SJCRH30 (cell line): ENCODE measurements at regions not wholly inside any gene's neighbourhood (a gene's known extent, or its start where the extent isn't known, plus 50 kb on each side); places are given as distances from the start of the nearest gene placed in this dataset.

Experiments
- DNase-seq, 2 experiments: peaks; one replicate each; pipeline ENCODE4 v3.0.0-alpha.2; 2015 to 2020
- H3K27ac ChIP-seq: fragments of 250-450 bp; sonication (Bioruptor Pico); 2 replicates; pipeline ENCODE4 v1.5.1; 2020; ENCODE audit warnings: mild to moderate bottlenecking, moderate library complexity
- H3K27me3 ChIP-seq: fragments of 250-450 bp; sonication (Bioruptor Pico); 2 replicates; pipeline ENCODE4 v1.5.1; 2020; ENCODE audit warnings: mild to moderate bottlenecking, moderate library complexity
- H3K36me3 ChIP-seq: fragments of 250-450 bp; sonication (Bioruptor Pico); 2 replicates; pipeline ENCODE4 v1.5.1; 2020; ENCODE audit warnings: mild to moderate bottlenecking, moderate library complexity
- H3K4me1 ChIP-seq: fragments of 250-450 bp; sonication (Bioruptor Pico); 2 replicates; pipeline ENCODE4 v1.5.1; 2020; ENCODE audit warnings: mild to moderate bottlenecking, moderate library complexity
- H3K4me3 ChIP-seq: fragments of 250-450 bp; sonication (Bioruptor Pico); 2 replicates; pipeline ENCODE4 v1.5.1; 2020; ENCODE audit warnings: mild to moderate bottlenecking, moderate library complexity
- H3K9me3 ChIP-seq: fragments of 250-450 bp; sonication (Bioruptor Pico); replicated peaks from 2 replicates; pipeline ENCODE4 v1.5.1; 2020; ENCODE audit warnings: mild to moderate bottlenecking, moderate library complexity

GRCh38 chr1:59044535-59045121, 252.3 kb upstream of the FGGY start:
- no peak overlapping the region for H3K27ac ChIP-seq
- no peaks in the 10 kb centered on the region for H3K4me1 ChIP-seq
- H3K36me3 ChIP-seq, result no peaks in the 10 kb centered on the region
- H3K9me3 ChIP-seq, result no peaks in the 10 kb centered on the region
- H3K4me3 ChIP-seq, result no peak overlapping the region
- no peaks in the 10 kb centered on the region for H3K27me3 ChIP-seq
- no peak for DNase-seq

- Histone ChIP-seq H3K9me3 (no peaks in the 10 kb centered on the region), H3K27ac (no peak overlapping the region), H3K4me3 (no peak overlapping the region), H3K36me3 (no peaks in the 10 kb centered on the region), H3K4me1 (no peaks in the 10 kb centered on the region), H3K27me3 (no peaks in the 10 kb centered on the region)
- DNase-seq, result no peak
These were observed 251.8 kb upstream of the FGGY start for GRCh38 chr1:59045137-59045536.

DNA sequence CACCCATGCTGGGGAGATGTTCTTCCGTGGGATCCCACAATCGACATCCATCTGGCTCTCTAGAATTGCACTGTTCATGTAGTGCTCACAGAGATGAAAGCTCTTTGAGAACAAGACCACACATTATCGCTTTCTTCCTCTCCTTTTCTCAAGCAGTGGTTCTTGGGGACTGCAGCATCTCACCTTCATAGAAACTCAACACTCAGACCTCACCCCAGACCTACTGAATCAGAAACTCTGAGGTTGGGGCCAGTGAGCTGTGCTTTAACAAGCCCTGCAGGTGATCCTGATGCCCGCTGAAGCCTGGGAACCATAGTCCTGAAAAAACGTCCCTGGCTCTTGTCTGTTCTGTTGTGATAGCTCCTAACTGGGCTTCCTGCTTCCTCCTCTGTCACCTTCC, 251.3 kb upstream of the FGGY start:
- Histone ChIP-seq H3K4me1 (no peaks in the 10 kb centered on the region), H3K27me3 (no peaks in the 10 kb centered on the region), H3K36me3 (no peaks in the 10 kb centered on the region), H3K4me3 (no peak overlapping the region), H3K9me3 (no peaks in the 10 kb centered on the region), H3K27ac (no peak overlapping the region)
- no peak for DNase-seq

- DNase-seq, result no peak
These were observed 250.8 kb upstream of the FGGY start for GRCh38 chr1:59046134-59046533.

GRCh38 chr1:59046730-59047157, 250.2 kb upstream of the FGGY start:
- H3K4me1 ChIP-seq, result no peaks in the 10 kb centered on the region
- DNase-seq, result no peak
- no peaks in the 10 kb centered on the region for H3K9me3 ChIP-seq
- no peaks in the 10 kb centered on the region for H3K27me3 ChIP-seq
- H3K27ac ChIP-seq, result no peak overlapping the region
- no peaks in the 10 kb centered on the region for H3K36me3 ChIP-seq
- H3K4me3 ChIP-seq, result no peak overlapping the region

More at GRCh38 chr1:59046134-59046533, 250.8 kb upstream of the FGGY start:
- H3K27me3 ChIP-seq, result no peaks in the 10 kb centered on the region
- H3K36me3 ChIP-seq, result no peaks in the 10 kb centered on the region
- H3K9me3 ChIP-seq, result no peaks in the 10 kb centered on the region
- no peak overlapping the region for H3K27ac ChIP-seq
- H3K4me1 ChIP-seq, result no peaks in the 10 kb centered on the region
- H3K4me3 ChIP-seq, result no peak overlapping the region

DNA sequence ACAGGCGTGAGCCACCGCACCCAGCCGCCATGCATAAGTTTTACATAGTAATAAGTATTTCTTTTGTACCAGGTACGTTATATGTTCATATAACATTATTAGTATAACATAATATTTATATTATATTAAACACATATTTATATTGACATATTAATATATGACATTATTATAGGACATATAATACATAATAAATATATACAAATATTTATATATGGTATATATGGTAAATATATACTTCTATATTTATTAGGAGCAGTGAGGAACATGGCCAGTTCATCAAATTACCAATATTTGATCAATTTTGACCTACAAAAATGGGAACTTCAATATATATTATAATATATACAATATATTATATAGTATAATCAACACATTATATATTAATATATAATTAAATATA, 245.9 kb upstream of the FGGY start:
- Histone ChIP-seq H3K9me3 (no peaks in the 10 kb centered on the region), H3K27ac (no peak overlapping the region), H3K4me1 (no peaks in the 10 kb centered on the region; the same call in 1 of the 2 replicates), H3K27me3 (no peaks in the 10 kb centered on the region), H3K4me3 (no peak overlapping the region), H3K36me3 (no peaks in the 10 kb centered on the region)
- DNase-seq, result no peak

DNA sequence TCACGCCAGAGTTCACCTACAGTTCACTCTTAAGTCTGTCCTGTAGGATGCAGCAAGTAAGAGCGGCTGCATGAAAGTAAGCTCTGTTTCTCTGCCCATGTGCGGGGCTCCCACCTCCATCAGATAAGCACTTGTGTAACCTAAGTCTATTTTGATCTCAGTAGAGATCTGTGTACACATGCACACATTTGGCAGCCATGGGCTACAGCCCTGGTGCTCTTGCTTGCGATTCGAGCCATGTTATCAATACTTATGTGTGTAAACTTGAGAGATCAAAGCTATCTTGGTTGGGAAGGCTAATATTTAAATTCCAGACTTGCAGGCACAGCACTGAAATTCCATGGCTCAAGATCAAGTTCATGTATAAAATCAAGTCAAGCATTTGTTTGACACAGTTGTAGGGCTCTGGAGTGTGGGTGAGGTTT, 244.7 kb upstream of the FGGY start:
- Histone ChIP-seq H3K27me3 (no peaks in the 10 kb centered on the region), H3K4me1 (no peaks in the 10 kb centered on the region; the same call in 1 of the 2 replicates), H3K27ac (no peak overlapping the region), H3K9me3 (no peaks in the 10 kb centered on the region), H3K4me3 (no peak overlapping the region), H3K36me3 (no peaks in the 10 kb centered on the region)
- peak in 1 of 2 experiments; percentile 32 for DNase-seq

GRCh38 chr1:59054172-59054571, 242.7 kb upstream of the FGGY start:
- no peak overlapping the region for H3K4me3 ChIP-seq
- H3K9me3 ChIP-seq, result no peaks in the 10 kb centered on the region
- no peak overlapping the region for H3K27ac ChIP-seq
- no peaks in the 10 kb centered on the region for H3K36me3 ChIP-seq
- no peaks in the 10 kb centered on the region for H3K27me3 ChIP-seq
- H3K4me1 ChIP-seq, result no peaks in the 10 kb centered on the region; the same call in 1 of the 2 replicates
- DNase-seq, result no peak

DNA sequence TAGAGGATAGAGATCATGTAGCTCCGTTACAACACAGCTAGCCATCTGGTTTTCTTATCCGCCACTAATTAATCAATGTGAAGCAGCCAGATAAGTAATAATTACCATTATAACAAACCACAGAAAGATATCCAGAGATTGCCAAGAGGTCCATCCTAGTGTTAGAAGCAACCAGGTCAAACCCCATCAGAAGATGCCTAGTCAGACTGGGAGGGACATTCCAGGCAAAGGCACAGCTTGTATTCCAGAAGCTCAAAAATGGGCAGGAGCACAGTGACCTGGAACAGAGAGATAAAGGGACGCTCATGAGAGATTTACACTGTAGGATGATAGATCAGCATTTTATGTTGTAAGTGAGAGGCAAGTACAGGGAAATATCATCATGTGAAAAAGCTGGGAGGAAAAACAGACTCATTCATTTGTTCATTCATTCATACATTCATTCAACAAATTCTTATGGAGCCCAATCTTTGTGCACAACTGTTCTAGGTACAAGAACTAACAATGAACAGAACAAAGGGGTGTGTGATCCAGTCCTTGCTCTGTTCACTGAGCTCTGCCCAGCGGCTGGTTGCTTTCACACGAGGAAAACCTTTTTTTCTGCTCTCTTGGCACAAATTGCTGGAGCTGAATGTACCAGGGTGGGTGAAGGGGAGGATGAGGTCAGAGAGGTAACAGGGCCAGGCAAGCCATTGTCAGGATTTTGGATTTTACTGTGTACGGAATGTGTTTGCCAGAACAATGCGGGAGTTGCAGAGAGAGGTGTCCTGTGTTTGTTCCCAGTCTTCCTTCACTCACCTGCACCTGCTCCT, 240.8 kb upstream of the FGGY start:
- H3K9me3 ChIP-seq, result no peaks in the 10 kb centered on the region
- no peak for DNase-seq
- H3K4me3 ChIP-seq, result no peak overlapping the region
- H3K4me1 ChIP-seq, result peaks cover 3% of the 10 kb centered on the region
- H3K27me3 ChIP-seq, result no peaks in the 10 kb centered on the region
- no peaks in the 10 kb centered on the region for H3K36me3 ChIP-seq
- no peak overlapping the region for H3K27ac ChIP-seq

DNA sequence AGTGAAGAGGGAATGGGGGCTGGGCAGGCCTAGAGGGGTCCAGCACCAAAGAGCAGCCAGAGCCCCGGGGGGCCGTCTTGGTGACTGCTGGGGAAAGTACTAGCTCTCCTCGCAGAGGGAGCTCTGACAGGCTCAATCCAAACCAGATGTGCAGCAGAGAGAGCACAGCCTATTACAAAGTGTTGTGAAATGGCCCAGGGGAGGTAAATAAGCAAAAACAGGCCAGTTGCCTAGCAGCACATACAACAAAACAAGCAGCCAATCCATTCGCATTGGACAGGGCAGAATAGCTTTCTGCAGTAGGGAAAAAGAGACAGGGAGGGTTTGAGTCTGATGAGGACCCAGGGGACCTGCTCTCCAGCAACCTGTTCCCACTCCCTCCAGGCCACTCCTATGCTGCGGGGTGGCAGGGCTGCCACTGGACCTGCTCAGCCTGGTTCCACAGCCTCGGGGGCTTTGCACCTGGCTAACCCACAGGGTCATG, 239.6 kb upstream of the FGGY start:
- no peak for DNase-seq
- Histone ChIP-seq H3K36me3 (no peaks in the 10 kb centered on the region), H3K4me1 (peaks cover 9% of the 10 kb centered on the region), H3K27me3 (no peaks in the 10 kb centered on the region), H3K27ac (no peak overlapping the region), H3K9me3 (no peaks in the 10 kb centered on the region), H3K4me3 (no peak overlapping the region)

- DNase-seq, result no peak
- no peak overlapping the region for H3K4me3 ChIP-seq
- H3K9me3 ChIP-seq, result no peaks in the 10 kb centered on the region
- H3K27ac ChIP-seq, result no peak overlapping the region
- no peaks in the 10 kb centered on the region for H3K36me3 ChIP-seq
- peaks cover 15% of the 10 kb centered on the region for H3K4me1 ChIP-seq
- no peaks in the 10 kb centered on the region for H3K27me3 ChIP-seq
These were observed 239.1 kb upstream of the FGGY start for GRCh38 chr1:59057796-59058195.

GRCh38 chr1:59058665-59059439, 238.0 kb upstream of the FGGY start:
- peaks cover 25% of the 10 kb centered on the region for H3K4me1 ChIP-seq
- H3K4me3 ChIP-seq, result no peak overlapping the region
- H3K27me3 ChIP-seq, result no peaks in the 10 kb centered on the region
- no peak overlapping the region for H3K27ac ChIP-seq
- DNase-seq, result no peak
- H3K36me3 ChIP-seq, result no peaks in the 10 kb centered on the region
- no peaks in the 10 kb centered on the region for H3K9me3 ChIP-seq

- DNase-seq, result peak; percentile 97 to 99
- H3K36me3 ChIP-seq, result no peaks in the 10 kb centered on the region
- H3K27me3 ChIP-seq, result no peaks in the 10 kb centered on the region
These were observed 235.0 kb upstream of the FGGY start for GRCh38 chr1:59061876-59062275.

DNA sequence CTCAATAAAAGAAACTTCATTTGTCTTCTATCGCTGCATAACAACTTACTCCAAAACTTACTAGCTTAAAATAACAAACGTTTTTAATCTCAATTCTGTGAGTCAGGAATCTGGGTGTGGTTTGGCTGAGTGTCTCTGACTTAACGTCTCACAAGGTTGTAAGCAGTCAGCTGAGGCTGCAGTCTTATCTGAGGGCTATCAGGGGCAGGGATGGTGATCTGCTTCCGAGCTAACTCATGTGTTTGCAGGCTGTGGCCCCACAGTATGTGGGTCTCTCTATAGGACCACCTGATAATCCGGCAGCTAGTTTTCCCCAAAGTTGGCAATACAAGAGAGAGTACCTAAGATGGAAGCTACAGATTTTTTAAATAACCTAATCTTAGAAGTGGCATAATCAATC, 234.2 kb upstream of the FGGY start:
- Histone ChIP-seq H3K9me3 (no peaks in the 10 kb centered on the region), H3K27ac (peak overlapping the region; percentile 96), H3K27me3 (no peaks in the 10 kb centered on the region), H3K36me3 (no peaks in the 10 kb centered on the region), H3K4me3 (peak overlapping the region; percentile 43), H3K4me1 (peaks cover 26% of the 10 kb centered on the region)
- peak; percentile 75 to 80 for DNase-seq

More at GRCh38 chr1:59061876-59062275, 235.0 kb upstream of the FGGY start:
- H3K4me1 ChIP-seq, result peaks cover 26% of the 10 kb centered on the region
- H3K27ac ChIP-seq, result peak overlapping the region; percentile 96
- peak overlapping the region; percentile 43 for H3K4me3 ChIP-seq
- no peaks in the 10 kb centered on the region for H3K9me3 ChIP-seq

- Histone ChIP-seq H3K4me3 (no peak overlapping the region), H3K36me3 (no peaks in the 10 kb centered on the region), H3K27me3 (no peaks in the 10 kb centered on the region), H3K9me3 (no peaks in the 10 kb centered on the region), H3K4me1 (peaks cover 26% of the 10 kb centered on the region), H3K27ac (peak overlapping the region; percentile 96)
- no peak for DNase-seq
These were observed 233.4 kb upstream of the FGGY start for GRCh38 chr1:59063501-59063900.
